D341Med (cell line): ENCODE measurements at regions not wholly inside any gene's neighbourhood (a gene's known extent, or its start where the extent isn't known, plus 50 kb on each side); places are given as distances from the start of the nearest gene placed in this dataset.
"Not testable (repeated sequence)": the region's sequence is repeated elsewhere in the genome, so short reads cannot be mapped to it uniquely, and the experiment has no call there.

Experiments used
- DNase-seq: peaks from one replicate; pipeline ENCODE4 v3.0.0; 2012; ENCODE audit warnings: low spot score

DNA sequence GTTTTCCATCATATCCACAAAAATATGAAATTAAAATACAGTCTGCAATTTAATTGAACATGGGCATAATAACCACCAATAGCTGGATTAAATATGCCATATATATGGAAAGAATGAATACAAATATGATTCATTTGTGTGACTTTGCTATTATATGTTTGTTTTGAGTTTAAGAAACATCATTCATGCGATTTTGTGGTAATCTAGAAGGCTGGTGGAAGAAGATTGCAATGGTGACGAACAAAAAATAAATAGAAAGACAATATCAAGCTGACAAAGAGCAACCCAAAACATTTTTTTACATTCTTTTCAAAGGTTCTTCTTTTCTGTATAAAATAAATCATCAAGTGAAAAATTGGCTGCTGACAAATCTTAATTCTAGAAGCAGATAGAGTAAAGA is 610.0 kb downstream of the MAT2B start:
- no peak for DNase-seq

- DNase-seq: peak; percentile 63
Observed at GRCh38 chr5:164119806-164120447, 614.5 kb downstream of the MAT2B start.

DNA sequence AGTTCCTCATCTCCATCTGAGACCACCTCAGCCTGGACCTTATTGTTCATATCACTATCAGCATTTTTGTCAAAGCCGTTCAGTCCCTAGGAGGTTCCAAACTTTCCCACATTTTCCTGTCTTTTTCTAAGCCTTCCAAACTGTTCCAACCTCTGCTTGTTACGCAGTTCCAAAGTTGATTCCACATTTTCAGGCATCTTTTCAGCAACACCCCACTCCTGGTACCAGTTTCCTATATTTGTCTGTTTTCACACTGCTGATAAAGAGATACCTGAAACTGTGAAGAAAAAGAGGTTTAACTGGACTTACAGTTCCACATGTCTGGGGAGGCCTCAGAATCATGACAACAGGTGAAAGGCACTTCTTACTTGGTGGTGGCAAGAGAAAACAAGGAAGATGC is 622.1 kb downstream of the MAT2B start:
- no peak for DNase-seq

GRCh38 chr5:164132358-164132757 is 626.9 kb downstream of the MAT2B start:
- no peak for DNase-seq

DNA sequence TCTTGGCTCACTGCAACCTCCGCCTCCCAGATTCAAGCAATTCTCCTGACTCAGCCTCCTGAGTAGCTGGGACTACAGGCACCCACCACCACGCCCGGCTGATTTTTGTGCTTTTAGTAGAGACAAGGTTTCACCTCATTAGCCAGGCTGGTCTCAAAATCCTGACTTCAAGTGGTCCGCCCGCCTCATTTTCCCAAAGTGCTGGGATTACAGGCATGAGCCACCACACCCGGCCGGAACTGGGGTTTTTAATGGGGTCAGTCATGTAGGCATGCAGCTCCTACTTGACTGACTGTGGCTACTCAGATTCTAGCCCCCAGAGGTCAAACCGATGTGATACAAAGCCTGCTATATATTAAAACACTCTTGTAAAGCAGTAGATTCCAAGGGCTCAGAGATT is 631.7 kb downstream of the MAT2B start:
- no peak for DNase-seq

DNA sequence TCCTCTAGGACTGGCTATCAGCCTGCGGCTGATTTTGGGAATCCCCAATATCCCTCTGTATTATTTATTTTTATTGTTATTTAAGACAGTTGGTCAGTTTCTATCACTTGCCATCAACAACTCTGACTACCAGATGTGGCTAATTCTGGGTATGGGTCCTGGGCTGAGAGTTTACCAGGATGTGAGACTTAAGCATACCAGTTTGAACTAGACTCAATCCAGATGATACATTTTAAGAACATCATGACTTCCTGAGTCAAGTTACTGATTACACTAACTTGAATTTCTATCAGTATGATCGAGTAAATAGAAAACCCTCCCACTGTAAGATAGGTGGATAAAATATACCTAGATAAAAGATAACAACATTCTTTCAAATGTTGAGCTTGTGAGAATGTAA is 634.0 kb downstream of the MAT2B start:
- no peak for DNase-seq

DNA sequence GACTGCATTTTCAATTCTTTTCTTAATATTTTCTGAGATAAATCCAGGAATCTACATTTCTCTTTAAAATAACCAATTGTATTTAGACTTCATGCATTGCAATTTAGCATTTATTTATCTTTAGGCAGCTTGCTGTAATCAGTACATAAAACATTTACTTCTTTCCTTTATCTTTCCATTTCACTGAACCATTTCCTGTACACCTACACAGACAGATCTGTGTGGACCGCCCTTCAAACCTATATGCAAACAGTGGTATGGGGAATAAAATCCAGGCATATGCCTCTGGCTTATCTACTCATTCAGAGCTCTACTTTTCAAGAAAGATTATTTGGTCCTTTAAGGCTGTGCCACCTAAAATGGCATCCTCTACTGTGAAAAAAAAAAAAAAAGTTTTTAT is 640.0 kb downstream of the MAT2B start:
- no peak for DNase-seq

GRCh38 chr5:164146223-164146622 is 640.8 kb downstream of the MAT2B start:
- DNase-seq: no peak

DNA sequence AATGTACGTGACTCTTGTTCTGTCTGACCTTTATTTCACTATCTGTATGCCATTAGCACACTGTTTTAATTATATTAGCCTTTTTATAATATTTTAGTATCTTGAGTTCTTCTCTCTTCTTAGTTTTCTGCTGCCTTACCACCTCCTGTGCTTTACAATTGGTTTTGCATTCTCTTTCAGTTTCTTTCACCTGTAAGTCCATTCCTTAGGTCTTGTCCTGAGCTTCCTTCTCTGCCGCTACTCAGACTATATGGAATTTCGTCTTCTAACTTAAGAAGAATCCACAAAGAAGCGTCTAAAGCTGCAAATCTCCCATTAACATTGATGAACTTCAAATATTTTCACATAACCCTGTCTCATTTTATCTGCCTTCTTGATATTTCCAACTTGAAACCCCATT is 642.9 kb downstream of the MAT2B start:
- no peak for DNase-seq

DNA sequence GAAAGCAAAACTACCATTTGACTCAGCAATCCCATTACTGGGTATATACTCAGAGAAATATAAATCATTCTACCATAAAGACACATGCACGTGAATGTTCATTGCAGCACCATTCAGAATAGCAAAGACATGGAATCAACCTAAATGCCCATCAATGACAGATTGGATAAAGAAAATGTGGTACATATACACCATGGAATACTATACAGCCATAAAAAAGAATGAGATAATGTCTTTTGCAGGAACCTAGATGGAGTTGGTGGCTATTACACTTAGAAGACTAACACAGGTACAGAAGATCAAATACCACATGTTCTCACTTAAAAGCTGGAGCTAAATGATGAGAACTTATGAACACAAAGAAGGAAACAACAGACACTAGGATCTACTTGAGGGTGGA is 647.1 kb downstream of the MAT2B start:
- DNase-seq: not testable (repeated sequence)

GRCh38 chr5:164153469-164154172 is 648.2 kb downstream of the MAT2B start:
- no peak for DNase-seq

- DNase-seq: no peak
Observed at GRCh38 chr5:164170814-164171213, 665.4 kb downstream of the MAT2B start.

GRCh38 chr5:164175083-164175482 is 669.7 kb downstream of the MAT2B start:
- no peak for DNase-seq

GRCh38 chr5:164179406-164179805 is 674.0 kb downstream of the MAT2B start:
- no peak for DNase-seq

GRCh38 chr5:164181604-164182003 is 676.2 kb downstream of the MAT2B start:
- DNase-seq: no peak

DNA sequence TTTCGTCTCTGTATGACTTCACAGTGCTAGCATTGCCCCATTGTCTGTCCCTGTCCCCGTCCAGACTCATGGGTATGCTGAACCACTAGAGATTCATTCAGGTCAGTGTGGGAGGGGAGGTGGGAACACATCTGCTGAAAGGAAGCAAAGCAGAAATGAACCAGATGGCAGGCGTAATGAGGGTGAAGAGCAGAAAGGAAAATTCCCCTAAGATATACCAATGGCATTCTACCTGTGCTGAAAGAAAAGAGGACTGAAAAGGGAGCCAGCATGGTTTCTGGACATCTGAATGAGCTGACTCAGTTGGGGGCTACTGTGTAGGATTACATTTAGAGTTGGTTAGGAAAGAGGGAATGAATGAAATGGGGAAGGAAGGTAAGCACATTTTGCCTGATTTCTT is 678.7 kb downstream of the MAT2B start:
- no peak for DNase-seq

DNA sequence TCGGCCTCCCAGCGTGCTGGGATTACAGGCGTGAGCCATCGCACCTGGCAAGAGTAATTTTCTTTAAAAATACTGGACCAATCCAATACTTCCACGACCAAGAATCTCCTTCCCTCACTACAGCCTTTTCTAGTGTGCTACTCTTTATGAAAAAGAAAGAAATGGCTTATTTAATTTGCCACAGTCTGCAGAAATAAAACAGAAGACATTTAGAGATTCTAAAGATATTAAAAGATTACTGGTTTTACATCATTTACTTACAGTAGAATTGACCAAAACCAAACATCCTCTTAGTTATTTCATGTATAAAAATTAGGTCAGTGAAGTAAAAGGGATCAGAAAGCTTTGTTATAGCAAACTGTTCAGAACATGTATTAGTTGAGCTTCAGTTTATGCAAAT is 679.6 kb downstream of the MAT2B start:
- no peak for DNase-seq

- no peak for DNase-seq
Observed at GRCh38 chr5:164186550-164186949, 681.1 kb downstream of the MAT2B start.

GRCh38 chr5:164187785-164188184 is 682.4 kb downstream of the MAT2B start:
- no peak for DNase-seq

DNA sequence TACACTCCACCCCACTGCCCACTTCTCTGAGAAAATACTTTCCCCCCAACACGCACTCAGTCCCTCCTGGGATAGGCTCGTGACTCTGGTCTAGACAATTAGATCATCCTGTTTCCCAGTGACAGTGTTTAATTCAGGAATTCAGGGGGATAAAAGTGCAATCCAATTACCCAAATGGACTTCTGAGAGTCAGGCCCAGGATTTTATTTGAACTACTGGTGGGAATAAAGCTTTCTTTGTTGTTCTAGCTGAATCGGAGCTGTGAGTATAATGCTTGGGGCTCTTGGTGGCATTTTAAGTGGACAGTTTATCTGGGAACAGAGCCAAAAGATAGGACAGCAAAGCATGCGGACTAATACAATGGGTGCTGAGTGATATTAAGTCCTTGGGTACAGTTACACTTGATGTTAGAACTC is 683.3 kb downstream of the MAT2B start:
- DNase-seq: peak; percentile 59

DNA sequence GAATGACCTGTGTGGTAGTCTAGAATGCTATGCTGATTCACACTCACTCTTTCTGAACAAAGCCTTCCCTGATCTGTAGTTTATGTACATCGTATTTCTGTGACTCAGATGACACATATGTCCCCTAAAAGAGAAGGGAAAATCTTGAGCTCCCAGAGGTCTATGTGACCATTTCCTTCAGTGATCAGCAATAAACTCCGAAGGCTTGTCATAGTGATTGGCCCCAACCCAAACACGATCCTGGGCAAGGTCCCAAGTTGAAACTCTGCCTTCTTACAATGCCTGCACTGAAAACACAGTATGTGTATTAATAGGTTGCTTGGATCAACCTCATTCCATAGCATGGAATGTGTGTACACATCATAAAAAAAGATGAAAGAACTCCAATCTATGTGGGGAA is 685.8 kb downstream of the MAT2B start:
- no peak for DNase-seq

- no peak for DNase-seq
Observed at GRCh38 chr5:164202338-164202737, 696.9 kb downstream of the MAT2B start.

DNA sequence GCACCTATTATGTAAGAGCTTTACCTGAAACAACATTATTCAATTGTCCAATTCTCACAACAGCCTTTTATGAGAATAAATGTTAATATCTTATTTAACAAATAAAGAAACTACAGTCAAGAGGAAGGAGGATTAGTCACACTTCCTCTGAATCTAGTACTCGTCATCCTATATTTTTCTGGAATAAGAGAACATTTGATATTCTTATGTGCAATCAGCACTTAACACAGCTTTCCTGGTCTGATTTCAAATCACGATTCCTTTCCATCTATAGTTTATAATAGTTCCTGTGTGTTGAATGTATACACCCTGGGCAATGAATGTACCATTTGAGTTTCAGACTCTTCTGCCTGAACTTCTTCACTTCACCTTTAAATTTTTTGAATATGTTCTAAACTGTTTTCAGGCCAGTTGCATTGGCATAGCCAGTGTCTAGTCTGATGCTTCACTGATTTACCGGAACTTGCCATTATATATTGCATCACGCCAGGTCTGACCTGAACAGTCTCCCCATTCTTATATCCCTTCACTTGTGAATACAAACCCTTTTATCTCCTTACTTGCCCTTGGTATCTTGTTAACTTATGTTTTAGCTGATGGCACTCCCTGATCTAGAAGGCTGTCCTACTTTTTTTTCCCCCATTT is 698.3 kb downstream of the MAT2B start:
- DNase-seq: no peak
